ENCODE measurements at regions not wholly inside any gene's neighbourhood (a gene's known extent, or its start where the extent isn't known, plus 50 kb on each side); places are given as distances from the start of the nearest gene placed in this dataset.

DNA sequence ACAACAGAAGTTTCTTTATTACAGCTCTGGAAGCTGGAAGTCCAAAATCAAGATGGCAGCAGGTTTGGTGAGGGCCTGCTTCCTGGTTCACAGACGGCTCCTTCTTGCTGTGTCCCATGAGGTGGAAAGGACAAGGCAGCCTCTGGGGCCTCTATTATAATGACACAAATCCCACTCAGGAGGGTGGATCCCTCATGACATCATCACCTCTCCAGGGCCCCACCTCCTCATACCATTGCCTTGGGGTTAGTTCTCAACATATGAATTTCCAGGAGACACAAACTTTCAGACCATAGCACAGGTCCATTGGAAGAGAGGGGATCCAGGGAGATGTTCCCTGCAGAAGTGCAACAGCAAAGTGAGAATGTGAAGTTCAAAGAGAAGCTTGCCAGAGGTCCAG is 202.8 kb downstream of the TFCP2L1 start:
- CTCF ChIA-PET, result interaction anchor here (1.0 kb wide), 1 partner anchor 202 kb away, joined by 3 read pairs; no protein-coding TSS in a partner anchor
- TF ChIP-seq BHLHE40 (IDR thresholded peaks at IDR 0.05; ENCODE audit: borderline replicate concordance) (no peak), TARDBP (IDR thresholded peaks at IDR 0.05) (no peak), FOXA1 (IDR thresholded peaks at IDR 0.05) (no peak), HDGF (IDR thresholded peaks at IDR 0.05; ENCODE audit: borderline replicate concordance) (no peak), LEF1 (IDR thresholded peaks at IDR 0.05; ENCODE audit: borderline replicate concordance) (no peak), FOXM1 (IDR thresholded peaks at IDR 0.05; ENCODE audit: borderline replicate concordance) (no peak), NFRKB (IDR thresholded peaks at IDR 0.05) (no peak), ZNF384 (IDR thresholded peaks at IDR 0.05) (no peak), FOXK2 (IDR thresholded peaks at IDR 0.05) (no peak), SP1 (IDR thresholded peaks at IDR 0.05) (no peak), SUZ12 (IDR thresholded peaks at IDR 0.05) (no peak), ARNT (IDR thresholded peaks at IDR 0.05) (no peak), ELF4 (IDR thresholded peaks at IDR 0.05) (no peak), L3MBTL2 (conservative IDR thresholded peaks at IDR 0.05) (no peak), CTBP1 (IDR thresholded peaks at IDR 0.05; ENCODE audit: borderline replicate concordance) (no peak)
- TF ChIP-seq, protein P1, sequence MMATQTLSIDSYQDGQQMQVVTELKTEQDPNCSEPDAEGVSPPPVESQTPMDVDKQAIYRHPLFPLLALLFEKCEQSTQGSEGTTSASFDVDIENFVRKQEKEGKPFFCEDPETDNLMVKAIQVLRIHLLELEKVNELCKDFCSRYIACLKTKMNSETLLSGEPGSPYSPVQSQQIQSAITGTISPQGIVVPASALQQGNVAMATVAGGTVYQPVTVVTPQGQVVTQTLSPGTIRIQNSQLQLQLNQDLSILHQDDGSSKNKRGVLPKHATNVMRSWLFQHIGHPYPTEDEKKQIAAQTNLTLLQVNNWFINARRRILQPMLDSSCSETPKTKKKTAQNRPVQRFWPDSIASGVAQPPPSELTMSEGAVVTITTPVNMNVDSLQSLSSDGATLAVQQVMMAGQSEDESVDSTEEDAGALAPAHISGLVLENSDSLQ (IDR thresholded peaks at IDR 0.05), result no peak
- POLR2A ChIA-PET, result no interaction called here
- DNase-seq (ENCODE audit: extremely low spot score), result no peak

DNA sequence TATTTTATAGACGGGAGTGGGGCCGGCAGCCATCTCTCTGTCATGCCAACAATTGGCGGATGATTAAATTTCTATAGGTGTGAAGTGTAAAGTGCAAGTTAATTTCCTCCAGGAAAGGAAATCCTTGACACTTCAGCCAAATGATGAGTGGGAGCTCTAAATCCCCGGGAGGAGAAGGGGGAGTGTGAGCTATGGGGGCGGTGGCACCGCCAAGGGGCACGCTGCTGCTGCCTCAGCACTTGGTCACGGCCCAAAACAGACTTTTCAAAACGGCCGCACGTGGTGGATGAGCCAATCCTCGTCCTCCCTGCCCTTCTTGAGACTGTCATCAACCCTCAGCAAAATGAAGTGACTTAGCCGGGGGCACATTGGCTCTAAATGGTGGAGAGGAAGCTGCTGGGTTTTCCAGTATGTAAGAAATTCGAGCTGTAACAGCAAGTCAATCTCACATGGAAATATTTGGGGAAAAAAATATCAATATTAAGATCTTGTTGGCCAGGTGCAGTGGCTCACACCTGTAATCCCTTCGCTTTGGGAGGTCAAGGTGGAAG is 200.8 kb downstream of the TFCP2L1 start:
- ChIA-PET POLR2A (no interaction called here), CTCF (interaction anchor here (0.7 to 1.8 kb wide), 3 partner anchors 12 to 272 kb away, joined by 4 to 6 read pairs (median 5); no protein-coding TSS in a partner anchor)
- no peak for TF ChIP-seq SP1 (IDR thresholded peaks at IDR 0.05)
- no peak for TF ChIP-seq ARNT (IDR thresholded peaks at IDR 0.05)
- TF ChIP-seq L3MBTL2 (conservative IDR thresholded peaks at IDR 0.05), result no peak
- TF ChIP-seq, protein P1 (IDR thresholded peaks at IDR 0.05), result no peak
- no peak for TF ChIP-seq ELF4 (IDR thresholded peaks at IDR 0.05)
- TF ChIP-seq TARDBP (IDR thresholded peaks at IDR 0.05), result no peak
- TF ChIP-seq FOXM1 (IDR thresholded peaks at IDR 0.05; ENCODE audit: borderline replicate concordance), result no peak
- TF ChIP-seq LEF1 (IDR thresholded peaks at IDR 0.05; ENCODE audit: borderline replicate concordance), result no peak
- no peak for TF ChIP-seq SUZ12 (IDR thresholded peaks at IDR 0.05)
- no peak for TF ChIP-seq FOXA1 (IDR thresholded peaks at IDR 0.05)
- no peak for TF ChIP-seq FOXK2 (IDR thresholded peaks at IDR 0.05)
- no peak for TF ChIP-seq CTBP1 (IDR thresholded peaks at IDR 0.05; ENCODE audit: borderline replicate concordance)
- TF ChIP-seq HDGF (IDR thresholded peaks at IDR 0.05; ENCODE audit: borderline replicate concordance), result no peak
- no peak for TF ChIP-seq ZNF384 (IDR thresholded peaks at IDR 0.05)
- no peak for TF ChIP-seq BHLHE40 (IDR thresholded peaks at IDR 0.05; ENCODE audit: borderline replicate concordance)
- TF ChIP-seq NFRKB (IDR thresholded peaks at IDR 0.05), result no peak
- DNase-seq (ENCODE audit: extremely low spot score), result no peak

DNA sequence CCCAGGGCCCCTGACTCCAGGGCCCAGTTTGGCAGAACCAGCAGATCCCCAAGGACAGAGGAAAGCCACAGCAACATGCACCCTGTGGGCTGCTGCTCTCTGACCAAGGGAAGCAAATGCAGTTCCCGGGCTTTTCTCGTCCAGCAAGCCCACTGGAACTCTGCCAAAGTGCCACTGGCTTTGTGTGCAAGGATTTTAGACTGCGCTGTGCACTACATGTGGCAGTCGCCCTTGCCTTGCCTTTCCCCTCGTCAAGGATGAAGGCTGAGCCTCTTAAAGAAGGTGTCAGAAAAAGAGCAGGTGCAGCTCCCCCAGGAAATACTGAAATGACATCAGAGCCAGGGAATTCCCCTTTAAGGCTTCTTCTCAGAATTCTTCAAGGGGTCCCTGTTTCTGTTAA is 199.2 kb downstream of the TFCP2L1 start:
- TF ChIP-seq TARDBP (IDR thresholded peaks at IDR 0.05), result no peak
- no peak for TF ChIP-seq BHLHE40 (IDR thresholded peaks at IDR 0.05; ENCODE audit: borderline replicate concordance)
- TF ChIP-seq FOXK2 (IDR thresholded peaks at IDR 0.05), result no peak
- no peak for DNase-seq (ENCODE audit: extremely low spot score)
- ChIA-PET POLR2A (interaction anchor here (1.0 to 1.6 kb wide), 2 partner anchors 11 to 445 kb away, joined by 4 to 7 read pairs; partner anchors contain the start of gene RNU4ATAC), CTCF (interaction anchor here (1.3 to 2.7 kb wide), 3 partner anchors 8 to 270 kb away, joined by 4 to 9 read pairs (median 8); no protein-coding TSS in a partner anchor)

DNA sequence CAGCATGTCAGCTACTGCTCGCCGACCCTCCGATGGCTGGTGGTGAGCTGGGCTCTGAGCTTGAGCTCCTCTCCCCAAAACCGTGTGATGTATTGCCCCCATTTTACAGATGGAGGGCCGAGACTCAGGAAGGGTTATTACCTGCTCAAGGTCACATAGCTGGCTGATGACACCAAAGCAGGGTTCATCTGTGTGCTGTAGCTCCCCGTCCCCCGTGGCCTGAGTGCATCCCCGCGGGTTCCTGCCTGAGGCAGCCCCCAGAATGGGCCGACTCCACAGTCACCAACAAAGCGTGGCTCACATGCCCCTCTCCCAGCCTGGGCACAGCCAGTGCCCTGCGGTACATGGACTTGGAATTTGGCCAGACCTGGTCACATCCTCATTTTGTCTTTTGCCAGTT is 198.6 kb downstream of the TFCP2L1 start:
- POLR2A ChIA-PET, result interaction anchor here (1.0 to 1.6 kb wide), 2 partner anchors 11 to 444 kb away, joined by 4 to 7 read pairs; partner anchors contain the start of gene RNU4ATAC
- CTCF ChIA-PET, result interaction anchor here (1.3 to 2.7 kb wide), 3 partner anchors 9 to 269 kb away, joined by 4 to 9 read pairs (median 8); no protein-coding TSS in a partner anchor
- DNase-seq (ENCODE audit: extremely low spot score), result no peak
- TF ChIP-seq, protein P1 (IDR thresholded peaks at IDR 0.05), result no peak

DNA sequence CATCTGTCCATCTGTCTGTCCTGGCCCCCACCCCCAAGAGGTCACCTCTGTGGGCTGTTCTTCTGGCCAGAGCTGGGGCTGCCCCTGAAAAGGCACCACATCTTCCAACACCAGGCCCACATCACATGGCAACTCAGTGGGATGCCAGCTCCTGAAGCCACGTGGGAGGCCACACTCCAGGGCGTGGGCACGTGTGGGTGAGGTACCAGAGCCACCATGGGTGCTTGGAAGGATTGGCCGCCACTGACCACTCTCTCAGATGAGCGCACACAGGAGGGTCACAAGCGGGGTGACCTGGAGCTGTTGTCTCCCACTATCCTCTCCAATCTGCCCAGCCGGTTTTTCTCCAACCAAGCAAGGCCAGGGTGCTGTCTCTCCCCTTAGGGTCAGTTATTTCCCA is 197.9 kb downstream of the TFCP2L1 start:
- CTCF ChIA-PET, result interaction anchor here (1.3 to 2.7 kb wide), 3 partner anchors 8 to 269 kb away, joined by 4 to 9 read pairs (median 8); no protein-coding TSS in a partner anchor

More for the DNA sequence above, 197.9 kb downstream of the TFCP2L1 start:
- no peak for TF ChIP-seq ELF4 (IDR thresholded peaks at IDR 0.05)
- TF ChIP-seq CTBP1 (IDR thresholded peaks at IDR 0.05; ENCODE audit: borderline replicate concordance), result no peak
- no peak for TF ChIP-seq FOXA1 (IDR thresholded peaks at IDR 0.05)
- TF ChIP-seq ARNT (IDR thresholded peaks at IDR 0.05), result no peak
- no peak for TF ChIP-seq LEF1 (IDR thresholded peaks at IDR 0.05; ENCODE audit: borderline replicate concordance)
- TF ChIP-seq, protein P1 (IDR thresholded peaks at IDR 0.05), result no peak
- TF ChIP-seq SUZ12 (IDR thresholded peaks at IDR 0.05), result no peak
- TF ChIP-seq SP1 (IDR thresholded peaks at IDR 0.05), result no peak
- no peak for TF ChIP-seq FOXM1 (IDR thresholded peaks at IDR 0.05; ENCODE audit: borderline replicate concordance)
- TF ChIP-seq ZNF384 (IDR thresholded peaks at IDR 0.05), result no peak
- no peak for TF ChIP-seq HDGF (IDR thresholded peaks at IDR 0.05; ENCODE audit: borderline replicate concordance)
- no peak for TF ChIP-seq L3MBTL2 (conservative IDR thresholded peaks at IDR 0.05)
- TF ChIP-seq FOXK2 (IDR thresholded peaks at IDR 0.05), result no peak
- no peak for TF ChIP-seq NFRKB (IDR thresholded peaks at IDR 0.05)
- no peak for TF ChIP-seq TARDBP (IDR thresholded peaks at IDR 0.05)
- TF ChIP-seq BHLHE40 (IDR thresholded peaks at IDR 0.05; ENCODE audit: borderline replicate concordance), result no peak
- POLR2A ChIA-PET, result interaction anchor here (1.6 kb wide), 1 partner anchor 12 kb away, joined by 7 read pairs; no protein-coding TSS in a partner anchor
- no peak for DNase-seq (ENCODE audit: extremely low spot score)
